GM12878 (cell line): ENCODE measurements at regions not wholly inside any gene's neighbourhood (a gene's known extent, or its start where the extent isn't known, plus 50 kb on each side); places are given as distances from the start of the nearest gene placed in this dataset.

Source experiments
- ATAC-seq: fragments of 200-7000 bp; cut with Tn5 transposase; 3 replicates; pipeline ENCODE4 v1.9.1; 2020; ENCODE audit warnings: mild to moderate bottlenecking, moderate library complexity
- BruUV-seq: library from RNA; stranded (reverse); fragments of 400-500 nt; replicated peaks from 2 replicates; lab custom pipeline; 2021; lab: Mats Ljungman, UMichigan
- CTCF ChIA-PET: fragments of 300-600 bp; sonication (Branson Sonifier 250); formaldehyde crosslinking; extraction: SDS; loops from one replicate; lab custom pipeline; 2021; ENCODE audit warnings: inconsistent platforms; lab: Yijun Ruan, JAX
- POLR2A ChIA-PET: fragments of 350-600 bp; formaldehyde crosslinking; extraction: SDS; loops from one replicate; lab custom pipeline; 2021; ENCODE audit warnings: inconsistent platforms; lab: Charles Lee
- RAD21 ChIA-PET: fragments of 300-600 bp; sonication (Branson Sonifier 250); formaldehyde crosslinking; loops from one replicate; lab custom pipeline; 2023; ENCODE audit warnings: antibody characterized with exemption; ENCODE audit not compliant: unreplicated experiment; lab: Charles Lee
- SMC1A ChIA-PET: fragments of 300-600 bp; sonication (Branson Sonifier 250); formaldehyde crosslinking; loops from one replicate; lab custom pipeline; 2023; ENCODE audit not compliant: unreplicated experiment, uncharacterized antibody; lab: Charles Lee
- DNase-seq: peaks from one replicate; pipeline ENCODE4 v3.0.0-alpha.2; 2011; ENCODE audit warnings: low read depth, low spot score
- FAIRE-seq: peaks from 3 replicates; lab custom pipeline; 2011; peaks lifted over from hg19 to GRCh38; lab: Jason Lieb, UNC
- H2AFZ ChIP-seq: 2 replicates; pipeline ENCODE4 v1.6.0; 2011; ENCODE audit warnings: low read depth, low read length, control low read depth; ENCODE audit not compliant: control insufficient read depth
- H3K27ac ChIP-seq: 2 replicates; pipeline ENCODE4 v1.5.1; 2011; ENCODE audit warnings: control low read depth; ENCODE audit not compliant: control insufficient read depth, insufficient read depth
- H3K27me3 ChIP-seq, 2 experiments: replicated peaks in 1 of 2; 2 replicates each; pipeline versions ENCODE4 v1.6.0 to v1.6.1; 2011; ENCODE audit warnings: low read length in 1 of 2; ENCODE audit not compliant: control insufficient read depth in 2 of 2, insufficient read depth in 2 of 2
- H3K36me3 ChIP-seq, 2 experiments: 2 replicates each; pipeline ENCODE4 v1.5.1; 2011; ENCODE audit warnings: low read length in 1 of 2; ENCODE audit not compliant: control insufficient read depth in 2 of 2, insufficient read depth in 2 of 2
- H3K4me1 ChIP-seq: 2 replicates; pipeline ENCODE4 v1.6.1; 2011; ENCODE audit warnings: mild to moderate bottlenecking, low read length, moderate library complexity, mixed read lengths; ENCODE audit not compliant: control insufficient read depth, insufficient read depth
- H3K4me2 ChIP-seq: 2 replicates; pipeline ENCODE4 v1.6.0; 2011; ENCODE audit warnings: control low read depth; ENCODE audit not compliant: control insufficient read depth, insufficient read depth
- H3K4me3 ChIP-seq: fragments of 200-600 bp; sonication (generic); 2 replicates; pipeline ENCODE4 v1.5.1; 2016
- H3K79me2 ChIP-seq: 2 replicates; pipeline ENCODE4 v1.6.0; 2011; ENCODE audit warnings: low read length; ENCODE audit not compliant: control insufficient read depth, insufficient read depth
- H3K9ac ChIP-seq: 2 replicates; pipeline ENCODE4 v1.8.0; 2011; ENCODE audit warnings: low read length, control low read depth, mixed read lengths; ENCODE audit not compliant: control insufficient read depth, insufficient read depth
- H3K9me3 ChIP-seq: replicated peaks from 3 replicates; pipeline ENCODE4 v1.5.1; 2011; ENCODE audit warnings: mild to moderate bottlenecking, low read length; ENCODE audit not compliant: control insufficient read depth, insufficient read depth
- H4K20me1 ChIP-seq: 2 replicates; pipeline ENCODE4 v1.6.0; 2011; ENCODE audit not compliant: control insufficient read depth, insufficient read depth
- CHD4 ChIP-seq: fragments of 200-600 bp; sonication (generic); IDR thresholded peaks from 2 replicates; pipeline ENCODE4 v1.6.1; 2016; ENCODE audit warnings: mild to moderate bottlenecking
- MYC ChIP-seq: IDR thresholded peaks from 2 replicates; pipeline ENCODE4 v1.6.1; 2011; ENCODE audit warnings: mild to moderate bottlenecking, low read length, moderate library complexity, inconsistent platforms; ENCODE audit not compliant: insufficient read depth, insufficient replicate concordance, insufficient read length, severe bottlenecking
- WGBS: methylation state at CpG from one replicate; pipeline ENCODE4 v1.1.6; 2016; ENCODE audit warnings: low lambda C conversion rate; ENCODE audit not compliant: insufficient replicate concordance, insufficient coverage; ENCODE audit errors: missing lambda C conversion rate; 5-methylcytosine and 5-hydroxymethylcytosine counted together
- in situ Hi-C: fragments of 300-500 bp; cut with MboI; formaldehyde crosslinking; loops from 9 replicates; pipeline ENCODE4 v1.14.3; 2018; ENCODE audit warnings: mixed read lengths
- intact Hi-C: fragments of 100-400 bp; cut with micrococcal nuclease; formaldehyde crosslinking; loops from one replicate; pipeline ENCODE4 v1.14.2; 2022; ENCODE audit not compliant: unreplicated experiment
- TF ChIP-seq, protein P1 (sequence below): IDR thresholded peaks from 2 replicates; pipeline ENCODE4 v1.6.1; 2012; ENCODE audit warnings: low read length, inconsistent platforms

DNA sequence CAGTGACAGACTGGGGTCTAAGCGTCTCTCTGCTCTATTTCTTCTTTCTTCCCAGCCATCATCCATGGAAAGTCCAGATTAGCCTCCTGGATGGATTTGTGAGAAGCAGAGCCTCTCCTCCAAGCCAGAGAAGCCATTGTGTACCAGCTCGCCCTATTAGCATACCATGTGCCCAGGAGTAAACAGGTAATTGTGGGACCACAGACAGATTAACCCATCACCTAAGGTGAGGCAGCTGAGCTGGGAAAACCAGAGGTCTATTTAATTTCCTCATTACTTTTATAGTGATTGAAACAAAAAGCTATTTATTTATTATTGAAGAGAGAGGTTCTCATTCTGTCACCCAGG lies 54.7 kb upstream of the NT5C1B start:
- FAIRE-seq (no peak), ATAC-seq (no peak), DNase-seq (no peak)
- H3K27me3 ChIP-seq, result no peaks in the 10 kb centered on the region
- ChIA-PET RAD21 (no interaction called here), POLR2A (no interaction called here), SMC1A (no interaction called here), CTCF (no interaction called here)
- WGBS, result 30% methylated on average over 2 of the region's 2 CpGs
- no peak overlapping the region for H3K27ac ChIP-seq
- intact Hi-C loops (no loop called here), in situ Hi-C loops (no loop called here)
- H3K4me3 ChIP-seq, result no peak overlapping the region
- no peak for TF ChIP-seq MYC
- TF ChIP-seq, protein P1, sequence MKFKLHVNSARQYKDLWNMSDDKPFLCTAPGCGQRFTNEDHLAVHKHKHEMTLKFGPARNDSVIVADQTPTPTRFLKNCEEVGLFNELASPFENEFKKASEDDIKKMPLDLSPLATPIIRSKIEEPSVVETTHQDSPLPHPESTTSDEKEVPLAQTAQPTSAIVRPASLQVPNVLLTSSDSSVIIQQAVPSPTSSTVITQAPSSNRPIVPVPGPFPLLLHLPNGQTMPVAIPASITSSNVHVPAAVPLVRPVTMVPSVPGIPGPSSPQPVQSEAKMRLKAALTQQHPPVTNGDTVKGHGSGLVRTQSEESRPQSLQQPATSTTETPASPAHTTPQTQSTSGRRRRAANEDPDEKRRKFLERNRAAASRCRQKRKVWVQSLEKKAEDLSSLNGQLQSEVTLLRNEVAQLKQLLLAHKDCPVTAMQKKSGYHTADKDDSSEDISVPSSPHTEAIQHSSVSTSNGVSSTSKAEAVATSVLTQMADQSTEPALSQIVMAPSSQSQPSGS, result no peak
- no peaks in the 10 kb centered on the region for H4K20me1 ChIP-seq
- H3K9ac ChIP-seq, result no peak overlapping the region
- no peaks in the 10 kb centered on the region for H3K4me1 ChIP-seq
- BruUV-seq, result no TSS peak
- H2AFZ ChIP-seq, result no peak overlapping the region
- no peaks in the 10 kb centered on the region for H3K79me2 ChIP-seq
- no peaks in the 10 kb centered on the region for H3K9me3 ChIP-seq
- no peak overlapping the region for H3K4me2 ChIP-seq
- no peaks in the 10 kb centered on the region for H3K36me3 ChIP-seq

DNA sequence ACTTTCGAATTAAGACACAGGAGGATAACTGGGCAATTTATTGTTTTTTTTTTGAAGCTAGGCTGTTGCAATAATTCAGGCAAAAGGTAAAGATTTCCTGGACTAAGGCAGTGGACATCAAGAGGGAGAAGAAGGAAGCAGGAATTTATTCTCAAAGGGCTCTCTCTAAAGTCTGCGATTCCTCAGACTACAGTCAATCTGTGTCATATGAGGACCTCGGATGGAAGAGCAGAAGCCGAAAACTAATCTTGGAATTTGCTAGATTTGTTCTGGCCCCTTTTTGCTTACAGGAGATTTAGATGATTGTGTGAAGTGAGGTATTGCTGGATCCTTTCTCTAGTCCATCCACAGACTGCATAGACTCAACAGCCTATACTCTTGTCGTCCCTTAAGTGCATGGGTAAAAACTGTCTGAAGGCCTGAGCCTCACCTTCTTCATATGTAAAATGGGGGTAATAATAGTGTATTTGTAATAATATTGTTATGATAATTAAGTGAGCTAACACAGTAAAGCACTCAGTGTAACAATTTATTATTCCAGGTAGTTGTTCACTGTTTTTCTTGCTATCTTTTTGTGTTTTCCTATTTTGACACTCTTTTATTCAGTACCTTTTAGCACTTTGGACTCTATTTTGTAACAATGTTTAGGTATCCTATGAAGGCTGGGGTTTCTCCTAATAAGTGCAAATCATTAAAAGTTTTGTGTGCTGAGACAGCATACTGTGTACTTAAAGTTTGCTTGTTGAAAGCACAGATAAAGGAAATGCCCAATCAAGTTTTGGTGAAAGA lies 54.2 kb upstream of the NT5C1B start:
- Histone ChIP-seq H4K20me1 (no peaks in the 10 kb centered on the region), H3K4me1 (no peaks in the 10 kb centered on the region), H3K36me3 (no peaks in the 10 kb centered on the region), H3K9ac (no peak overlapping the region), H2AFZ (no peak overlapping the region), H3K79me2 (no peaks in the 10 kb centered on the region), H3K9me3 (no peaks in the 10 kb centered on the region), H3K27me3 (no peaks in the 10 kb centered on the region), H3K4me2 (no peak overlapping the region), H3K27ac (no peak overlapping the region), H3K4me3 (no peak overlapping the region)
- SMC1A ChIA-PET, result no interaction called here
- ATAC-seq (no peak), FAIRE-seq (no peak), DNase-seq (no peak)
- CTCF ChIA-PET, result no interaction called here
- WGBS, result 43% methylated on average over 5 of the region's 5 CpGs
- intact Hi-C loops (no loop called here), in situ Hi-C loops (no loop called here)
- POLR2A ChIA-PET, result interaction anchor here (0.6 kb wide), 1 partner anchor 405 kb away, joined by 3 read pairs; no protein-coding TSS in a partner anchor
- RAD21 ChIA-PET, result no interaction called here
- no TSS peak for BruUV-seq
- no peak for TF ChIP-seq CHD4
